Sigmoid colon (tissue), 4 donors: ENCODE measurements at regions not wholly inside any gene's neighbourhood (a gene's known extent, or its start where the extent isn't known, plus 50 kb on each side); places are given as distances from the start of the nearest gene placed in this dataset.

Experiments used
- CTCF ChIP-seq, 4 experiments: fragments of 450-650 bp in 3 of 4; fragments of 200-600 bp in 1 of 4; IDR thresholded peaks; one replicate each; pipeline ENCODE4 v1.5.1; 2016 to 2019; ENCODE audit warnings: antibody characterized with exemption in 4 of 4, mild to moderate bottlenecking in 3 of 4, moderate library complexity in 2 of 4
- POLR2AphosphoS5 ChIP-seq, 4 donors: sonication (generic); formaldehyde crosslinking; IDR thresholded peaks; one replicate each; pipeline ENCODE4 v1.6.1; 2017; ENCODE audit warnings: antibody characterized with exemption in 4 of 4

- TF ChIP-seq CTCF (IDR thresholded peaks at IDR 0.05) (no peak), POLR2AphosphoS5 (IDR thresholded peaks at IDR 0.05) (no peak)
These were observed 293.0 kb upstream of the PRDM1 start for GRCh38 chr6:105793130-105793529.
